IPS-NIHi7 (cell line): ENCODE measurements at regions not wholly inside any gene's neighbourhood (a gene's known extent, or its start where the extent isn't known, plus 50 kb on each side); places are given as distances from the start of the nearest gene placed in this dataset.

ENCODE experiments used
- DNase-seq: peaks from one replicate; pipeline ENCODE4 v3.0.0; 2012; ENCODE audit warnings: mixed read lengths; ENCODE audit errors: extremely low spot score

- DNase-seq, result peak; percentile 62
Observed at GRCh38 chr12:107635139-107635538, 50.5 kb upstream of the PWP1 start.
